SK-N-SH treated with all-trans-retinoic acid at 6 μM for 48 hours (cell line): ENCODE measurements at regions not wholly inside any gene's neighbourhood (a gene's known extent, or its start where the extent isn't known, plus 50 kb on each side); places are given as distances from the start of the nearest gene placed in this dataset.

Experiments used
- CREB5 ChIP-seq: fragments of 250-450 bp; sonication (Bioruptor Pico); IDR thresholded peaks from 2 replicates; pipeline ENCODE4 v1.5.1; 2020; ENCODE audit warnings: low read depth, mild to moderate bottlenecking, moderate library complexity
- ISL1 ChIP-seq: fragments of 250-450 bp; sonication (Bioruptor Pico); IDR thresholded peaks from 2 replicates; pipeline ENCODE4 v2.1.2; 2022; ENCODE audit warnings: mild to moderate bottlenecking, moderate library complexity
- PATZ1 ChIP-seq: fragments of 250-450 bp; sonication (Bioruptor Pico); IDR thresholded peaks from 2 replicates; pipeline ENCODE4 v1.8.0; 2020; ENCODE audit warnings: mild to moderate bottlenecking, moderate library complexity, borderline replicate concordance
- RARB ChIP-seq: fragments of 250-450 bp; sonication (Bioruptor Pico); IDR thresholded peaks from 2 replicates; pipeline ENCODE4 v1.8.0; 2021; ENCODE audit warnings: mild to moderate bottlenecking, moderate library complexity
- SNAI2 ChIP-seq: fragments of 250-450 bp; sonication (Bioruptor Pico); IDR thresholded peaks from 2 replicates; pipeline ENCODE4 v1.5.0; 2020; ENCODE audit warnings: mild to moderate bottlenecking, moderate library complexity
- ZFP3 ChIP-seq: fragments of 250-450 bp; sonication (Bioruptor Pico); IDR thresholded peaks from 2 replicates; pipeline ENCODE4 v1.5.0; 2020; ENCODE audit warnings: mild to moderate bottlenecking, moderate library complexity

- TF ChIP-seq ISL1 (CRISPR knock-in tag): no peak
- no peak for TF ChIP-seq CREB5 (CRISPR knock-in tag)
- no peak for TF ChIP-seq RARB
- TF ChIP-seq PATZ1 (CRISPR knock-in tag): no peak
- no peak for TF ChIP-seq ZFP3 (CRISPR knock-in tag)
- no peak for TF ChIP-seq SNAI2 (CRISPR knock-in tag)
Measured at GRCh38 chr7:15805891-15806290, 119.4 kb upstream of the MEOX2 start.
